ENCODE measurements at regions not wholly inside any gene's neighbourhood (a gene's known extent, or its start where the extent isn't known, plus 50 kb on each side); places are given as distances from the start of the nearest gene placed in this dataset.
A peak's percentile ranks its signal among the peaks of the same experiment; 100 is the strongest.

DNA sequence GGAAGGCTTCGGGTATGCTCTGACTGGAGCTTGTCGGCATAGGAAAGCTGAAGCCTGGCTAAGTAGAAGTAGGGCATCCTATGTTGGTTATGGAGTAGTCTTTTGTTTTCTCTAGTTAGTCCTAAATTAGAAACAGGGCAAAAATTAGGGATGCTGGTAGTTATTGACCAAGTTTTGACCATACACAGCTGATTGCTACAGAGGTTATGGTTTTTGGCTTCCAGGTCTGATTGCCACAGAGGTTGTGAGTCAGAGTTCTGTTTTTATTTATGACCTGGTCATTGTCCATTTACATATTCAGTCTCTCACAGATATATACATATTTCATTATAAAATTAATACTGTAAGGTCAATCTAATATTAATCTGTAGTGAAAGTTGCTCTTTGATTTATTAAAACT lies 219.2 kb downstream of the FSCB start:
- no peak for DNase-seq

DNA sequence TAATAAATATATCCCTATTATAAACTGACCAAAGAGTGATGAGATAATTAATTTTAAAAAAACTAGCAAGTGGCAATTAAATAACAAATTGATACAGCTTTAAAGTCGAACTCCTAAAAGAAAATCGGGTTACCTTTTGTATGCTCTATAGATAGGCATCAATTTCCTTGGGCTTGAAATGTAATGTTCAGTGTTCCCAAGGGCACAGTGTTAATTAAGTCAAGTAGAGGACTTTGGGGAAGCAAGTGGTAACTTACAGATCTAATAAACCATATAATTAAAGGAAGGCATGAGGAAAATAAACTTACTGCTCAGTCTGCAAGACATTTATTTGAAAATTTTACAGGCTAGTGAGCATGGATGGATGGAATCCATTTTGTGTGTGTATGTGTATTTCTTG lies 220.9 kb downstream of the FSCB start:
- DNase-seq = no peak

DNA sequence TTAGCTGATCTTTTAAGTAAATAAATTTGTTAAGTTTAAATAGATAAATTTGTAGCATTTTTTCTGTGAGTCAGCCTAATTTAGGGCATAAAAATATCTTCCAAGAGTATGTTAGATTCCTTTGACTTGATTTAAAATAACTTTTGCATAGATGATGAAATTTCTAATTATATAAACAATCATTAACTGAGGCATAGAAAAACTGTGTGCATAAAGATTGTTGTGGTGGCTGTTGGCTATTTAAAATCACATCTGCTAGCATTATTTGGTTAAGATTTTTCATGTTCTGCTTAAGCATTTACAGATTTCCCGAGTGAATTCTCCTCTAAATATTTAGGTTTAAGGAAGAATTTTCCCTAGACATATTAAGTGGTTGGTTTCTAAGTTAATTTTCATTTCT lies 223.2 kb downstream of the FSCB start:
- DNase-seq = no peak

DNA sequence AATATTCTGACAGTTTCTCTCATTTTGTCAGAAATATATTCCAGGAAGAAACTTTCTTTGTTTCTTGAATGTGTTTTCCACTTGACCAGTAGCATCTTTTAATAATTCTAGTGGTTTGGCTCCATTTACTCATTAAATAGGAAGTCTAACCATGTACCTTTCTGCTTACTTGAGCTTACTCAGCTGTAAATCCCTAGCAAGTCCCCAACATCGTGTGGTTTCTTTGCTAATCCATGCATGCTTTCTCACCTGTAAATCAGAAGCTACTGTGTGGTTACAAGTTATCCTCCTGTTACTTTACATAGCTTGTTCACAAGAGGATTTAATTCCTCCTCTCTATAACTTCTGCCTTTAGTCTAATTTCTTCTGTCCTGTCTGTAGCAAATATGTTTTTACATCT lies 227.7 kb downstream of the FSCB start:
- no peak for DNase-seq

DNA sequence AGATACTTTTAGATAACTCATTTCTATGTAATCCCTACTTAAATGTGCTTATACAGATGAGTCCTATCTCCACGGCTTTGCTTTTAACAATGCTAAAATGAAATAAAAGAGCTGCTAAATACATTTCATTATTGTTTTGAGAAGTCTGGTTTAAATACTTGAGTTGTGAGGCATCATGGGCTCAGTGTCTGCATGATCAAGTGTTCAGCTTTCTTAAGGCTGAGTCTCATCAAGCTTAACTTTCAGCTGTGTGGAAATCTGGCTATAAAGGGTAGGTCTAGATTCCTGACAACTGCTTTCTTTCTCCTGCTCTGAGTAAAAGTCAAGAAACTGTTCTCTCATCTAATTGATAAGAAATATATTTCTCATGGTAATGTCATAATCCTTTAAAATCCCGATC lies 235.4 kb downstream of the FSCB start:
- no peak for DNase-seq

DNA sequence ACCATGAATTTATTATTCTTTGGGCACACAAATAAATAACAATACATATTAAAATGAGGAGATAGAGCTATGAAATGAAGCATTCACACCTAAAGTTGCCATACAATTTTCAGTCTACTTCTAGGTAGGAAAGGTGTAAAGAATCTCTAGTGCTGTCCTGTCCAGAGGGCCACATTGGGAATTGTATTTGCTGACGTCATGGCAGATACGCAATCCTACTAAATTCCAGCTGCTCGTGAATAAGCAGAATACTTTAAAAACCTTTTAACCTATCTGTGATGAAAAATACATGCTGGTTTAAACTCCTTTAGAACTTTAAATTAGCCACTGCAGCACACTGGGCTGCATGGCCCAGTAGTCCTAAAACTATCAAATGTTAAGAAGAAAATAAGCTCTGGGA lies 236.1 kb downstream of the FSCB start:
- DNase-seq = no peak

DNA sequence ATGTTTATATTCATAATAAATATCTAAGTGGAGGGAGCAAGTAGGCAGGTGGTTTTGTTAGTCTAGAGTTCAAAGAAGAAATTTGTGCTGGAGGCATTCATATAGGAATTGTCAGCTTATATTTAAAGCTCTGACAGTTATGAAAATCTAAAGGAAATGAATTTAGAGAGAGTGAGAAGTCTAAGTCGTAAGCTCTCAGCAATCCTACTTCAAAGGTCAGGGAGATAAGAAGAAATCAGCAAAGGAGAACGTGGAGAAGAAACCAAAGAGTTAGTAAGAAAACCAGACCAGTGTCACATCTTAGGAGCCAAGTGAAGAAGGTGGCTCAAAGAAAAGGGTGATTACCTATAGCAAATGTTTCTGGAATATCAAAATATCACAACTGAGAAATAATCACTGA lies 241.8 kb downstream of the FSCB start:
- no peak for DNase-seq

DNA sequence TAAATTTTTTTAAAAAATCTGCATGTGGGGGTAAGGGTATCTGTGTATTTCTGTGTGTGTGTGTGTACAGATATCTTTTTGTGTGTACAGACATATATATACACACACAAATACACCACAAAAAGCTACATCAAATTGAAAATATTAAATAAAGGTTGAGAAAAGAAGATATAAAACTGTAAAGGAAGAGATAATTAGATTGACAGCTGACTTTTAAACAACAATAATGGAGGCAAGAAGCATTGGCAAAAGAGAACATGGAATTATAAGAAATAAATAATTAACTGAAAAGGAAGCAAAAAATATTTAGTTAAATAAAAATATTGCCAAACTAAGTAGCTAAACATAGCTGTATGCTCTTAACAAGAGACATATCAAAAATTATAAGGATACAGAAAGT lies 291.4 kb downstream of the FSCB start:
- DNase-seq = no peak

DNA sequence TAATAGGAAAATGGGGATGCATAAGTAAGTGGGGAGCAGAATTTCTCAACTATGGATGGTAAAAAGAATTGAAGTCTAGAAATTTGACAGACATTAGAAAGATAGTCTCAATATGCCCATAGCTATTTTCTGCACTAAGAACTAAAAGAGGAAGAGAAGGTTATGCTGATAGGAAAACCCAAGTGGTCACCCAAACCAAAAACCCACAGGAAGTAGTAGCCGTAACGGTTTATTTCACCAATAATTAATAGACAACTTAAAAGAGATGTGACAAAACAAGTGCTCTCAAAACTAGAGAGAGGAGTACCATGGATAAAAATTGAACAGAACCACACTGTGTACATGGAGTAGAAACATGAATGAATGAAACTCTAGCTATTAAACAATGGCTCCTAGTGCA lies 295.4 kb downstream of the FSCB start:
- DNase-seq = no peak

DNA sequence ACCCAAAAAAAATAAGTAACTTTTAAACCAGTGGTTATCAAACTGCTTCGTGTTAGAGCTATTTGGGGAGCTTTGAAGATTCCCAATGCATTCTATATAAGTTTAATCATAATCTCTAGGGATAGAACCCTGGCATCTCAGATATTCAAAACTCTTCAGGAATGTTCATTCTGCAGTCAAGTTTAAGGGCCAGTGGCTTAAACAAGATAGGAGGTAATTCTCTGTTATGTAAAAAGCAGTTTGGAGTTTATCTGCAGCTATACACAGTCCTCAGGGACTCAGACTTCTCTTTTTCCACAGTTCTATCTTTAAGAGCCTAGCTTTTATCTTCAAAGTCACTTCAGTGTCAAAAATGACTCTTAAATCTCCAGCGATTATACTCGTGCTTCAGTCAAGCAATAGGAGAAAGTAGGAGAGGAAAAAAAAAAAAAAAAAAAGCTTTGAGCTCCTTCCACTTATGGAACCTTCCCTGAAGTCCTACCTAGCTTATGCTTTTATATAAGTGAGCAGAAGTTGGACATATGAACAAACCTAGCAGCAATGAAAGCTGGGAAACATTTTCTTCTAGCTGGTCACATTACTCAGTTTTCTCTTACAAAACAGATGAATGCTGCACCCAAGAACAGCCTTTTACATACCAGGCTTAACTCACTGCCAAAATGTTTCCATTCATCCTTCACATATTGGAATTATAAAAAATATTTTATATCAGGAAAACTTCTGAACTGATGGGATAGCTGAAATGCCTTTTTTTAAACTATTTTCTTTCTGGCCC lies 302.8 kb downstream of the FSCB start:
- no peak for DNase-seq

DNA sequence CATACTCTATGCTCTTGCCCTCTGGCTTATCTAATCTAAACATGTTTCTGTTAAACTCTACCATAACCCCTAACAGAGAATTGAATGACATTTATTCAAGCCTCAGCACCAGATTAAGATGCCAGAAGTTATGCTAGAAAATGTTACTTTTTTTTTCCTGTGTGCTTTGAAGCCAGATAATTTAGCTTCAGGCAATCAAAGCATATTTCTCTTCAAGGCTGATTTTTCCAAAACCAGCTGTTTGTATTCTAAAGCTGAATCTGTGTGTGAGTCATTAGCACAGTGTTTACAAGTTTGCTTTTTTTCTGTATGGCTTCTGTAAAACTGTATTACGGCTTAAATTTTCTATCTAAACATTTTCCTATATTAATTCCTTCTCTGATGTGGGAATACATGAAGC lies 326.1 kb downstream of the FSCB start:
- no peak for DNase-seq

DNA sequence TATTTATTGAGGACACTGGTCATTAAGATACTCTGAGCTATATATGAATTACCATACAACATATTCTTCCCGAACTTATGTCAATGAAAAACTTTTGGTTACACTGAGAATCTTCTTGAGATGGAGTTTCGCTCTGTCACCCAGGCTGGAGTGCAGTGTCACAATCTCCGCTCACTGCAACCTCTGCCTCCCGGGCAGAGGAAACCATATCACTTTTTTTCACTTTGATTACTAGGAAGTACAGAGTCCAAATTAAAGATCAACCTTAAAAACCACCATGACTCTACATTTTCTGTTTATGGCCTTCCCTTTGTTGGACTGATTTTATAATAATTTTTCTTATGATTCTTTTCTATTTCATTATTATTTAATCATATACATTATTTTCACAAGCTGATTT lies 336.5 kb downstream of the FSCB start:
- no peak for DNase-seq

DNA sequence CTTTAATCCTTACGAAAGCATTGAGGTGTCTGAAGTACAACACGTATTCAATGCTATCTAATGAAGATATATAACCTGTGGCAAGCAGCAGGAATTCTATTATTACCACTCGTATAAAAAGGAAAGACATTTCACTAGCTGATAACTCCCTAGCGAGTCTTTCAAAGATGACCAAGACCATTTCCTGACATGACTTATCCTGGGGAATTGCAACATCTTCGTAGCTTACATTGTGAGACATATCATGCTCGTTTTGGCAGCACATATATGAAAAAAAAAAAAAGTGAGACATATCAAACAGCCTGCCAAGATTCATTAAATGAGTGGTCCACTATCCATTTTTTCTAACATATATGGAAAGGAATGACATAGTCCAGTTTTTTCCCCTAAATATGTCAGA lies 337.0 kb downstream of the FSCB start:
- DNase-seq = no peak

DNA sequence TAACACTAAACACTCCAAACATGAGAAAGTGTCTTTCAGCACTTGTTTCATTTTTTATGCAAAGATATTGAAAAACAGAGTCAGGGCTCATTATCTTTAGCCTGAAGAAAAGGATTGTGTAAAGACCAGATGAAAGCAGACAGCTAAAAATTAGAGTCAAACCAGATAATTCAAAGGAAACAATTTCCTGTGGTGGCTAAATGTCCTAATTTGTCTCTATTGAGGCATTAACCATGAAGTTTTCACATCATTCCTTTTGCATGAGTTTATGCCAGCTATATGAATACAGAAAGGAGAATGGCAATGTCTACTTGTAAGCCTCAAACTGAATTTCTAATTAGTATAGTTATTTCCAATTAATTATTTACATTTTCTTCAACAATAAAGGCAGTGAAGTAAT lies 338.5 kb downstream of the FSCB start:
- DNase-seq = no peak

DNA sequence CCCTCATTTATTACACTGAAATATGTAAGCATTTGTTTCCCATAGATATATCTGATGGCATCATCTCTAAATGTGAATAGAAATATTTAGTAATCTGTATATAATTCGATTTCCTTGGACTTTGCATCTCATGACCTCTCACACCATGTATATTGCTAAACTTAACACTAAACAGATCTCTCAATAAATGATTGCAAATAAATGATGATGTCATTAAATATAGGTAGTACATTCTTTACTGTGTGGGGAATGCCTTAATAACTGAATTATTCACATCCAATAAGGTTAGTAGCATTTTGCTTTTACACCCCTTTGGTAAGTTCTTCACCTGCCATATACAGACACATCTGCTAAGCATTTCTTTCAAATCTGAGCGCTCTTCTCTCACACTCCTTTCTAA lies 340.5 kb downstream of the FSCB start:
- DNase-seq = no peak

DNA sequence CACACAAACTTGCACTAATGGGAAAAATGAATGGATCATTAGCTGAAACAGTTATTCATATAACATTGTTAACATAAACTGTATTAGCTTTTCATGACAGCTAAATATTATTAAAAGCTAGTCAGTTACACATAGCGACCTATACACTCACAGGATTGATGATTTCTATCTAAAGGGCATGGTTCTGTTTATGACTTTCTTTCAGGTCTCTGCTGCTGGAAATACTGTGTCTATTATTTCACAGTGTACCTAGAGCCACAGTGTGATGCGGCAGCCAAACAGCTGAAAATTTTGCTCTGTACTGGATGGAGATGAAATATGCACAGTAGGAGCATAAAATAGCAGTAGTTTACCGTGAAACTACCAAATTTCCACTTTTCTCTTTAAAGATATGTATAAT lies 341.1 kb downstream of the FSCB start:
- no peak for DNase-seq

DNA sequence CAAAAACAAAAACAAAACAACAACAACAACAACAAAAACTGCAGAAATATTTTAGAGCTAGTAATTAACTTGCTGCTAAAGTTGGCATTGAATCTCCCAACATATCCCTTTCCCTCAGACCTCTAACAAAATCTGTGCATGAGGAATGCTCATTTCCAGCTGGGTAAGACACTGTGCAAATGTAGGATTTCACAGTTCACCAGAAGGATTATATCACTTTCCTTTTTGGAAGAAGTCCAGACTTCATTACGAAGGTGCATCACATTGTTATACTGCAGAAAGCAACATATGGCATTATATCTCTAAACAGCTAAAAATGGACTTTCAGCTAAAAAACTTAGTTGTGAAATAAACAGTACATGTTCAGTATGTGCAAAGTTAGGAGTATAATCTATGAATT lies 341.8 kb downstream of the FSCB start:
- no peak for DNase-seq

DNA sequence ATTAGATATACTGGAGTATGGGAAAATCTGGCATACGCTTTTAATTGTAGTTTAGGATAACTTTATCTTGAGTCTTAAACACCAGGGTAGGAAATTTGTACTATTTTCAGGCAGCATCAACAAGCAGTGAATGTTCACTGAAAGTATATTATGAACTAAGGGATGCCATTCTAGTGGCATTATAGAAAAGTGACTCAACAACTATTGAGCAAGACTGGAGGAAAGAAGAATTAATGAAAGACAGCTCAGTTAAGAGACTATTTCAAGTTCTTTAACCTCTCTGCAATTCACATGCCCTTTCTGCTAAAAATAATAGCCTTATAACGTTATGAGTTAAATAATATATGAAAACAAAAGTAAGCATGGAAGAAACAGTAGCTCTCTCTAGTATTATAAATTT lies 343.1 kb downstream of the FSCB start:
- DNase-seq = no peak

DNA sequence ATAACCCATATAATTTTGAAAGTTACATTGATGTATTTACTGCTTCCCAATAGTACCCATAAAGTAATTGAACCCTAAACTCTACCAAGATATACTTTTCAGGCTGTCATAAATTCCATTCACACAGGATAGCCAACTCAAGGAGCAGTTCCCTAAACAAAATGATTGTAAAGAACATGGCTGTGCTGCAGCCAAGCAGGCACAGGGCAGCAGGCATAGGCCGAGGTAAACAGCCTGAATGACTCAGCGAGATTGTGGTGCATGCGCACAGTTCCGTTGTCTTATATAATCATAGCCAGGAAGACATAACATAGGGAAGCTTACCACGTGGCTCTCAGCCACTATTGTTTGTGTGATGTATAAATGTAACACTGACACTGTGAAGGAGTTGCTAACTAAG lies 344.9 kb downstream of the FSCB start:
- DNase-seq = no peak

DNA sequence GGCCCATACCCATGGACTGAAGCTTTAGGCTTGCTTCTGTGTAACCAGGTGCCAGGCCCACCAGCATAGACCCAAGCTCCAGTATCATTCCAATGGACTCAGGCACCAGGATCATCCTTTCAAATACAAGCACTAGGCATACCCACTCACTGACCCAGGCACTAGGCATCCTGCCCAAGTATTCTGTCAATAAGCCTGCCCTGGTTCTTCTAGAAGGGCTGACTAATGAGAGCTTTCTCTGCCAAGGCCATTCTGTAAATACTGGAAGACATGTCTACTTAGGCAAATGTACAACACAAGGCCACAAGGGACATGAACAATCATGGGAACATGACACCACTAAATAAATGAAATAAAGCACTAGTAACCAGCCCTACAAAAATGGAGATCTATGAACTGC lies 352.2 kb downstream of the FSCB start:
- DNase-seq = no peak

DNA sequence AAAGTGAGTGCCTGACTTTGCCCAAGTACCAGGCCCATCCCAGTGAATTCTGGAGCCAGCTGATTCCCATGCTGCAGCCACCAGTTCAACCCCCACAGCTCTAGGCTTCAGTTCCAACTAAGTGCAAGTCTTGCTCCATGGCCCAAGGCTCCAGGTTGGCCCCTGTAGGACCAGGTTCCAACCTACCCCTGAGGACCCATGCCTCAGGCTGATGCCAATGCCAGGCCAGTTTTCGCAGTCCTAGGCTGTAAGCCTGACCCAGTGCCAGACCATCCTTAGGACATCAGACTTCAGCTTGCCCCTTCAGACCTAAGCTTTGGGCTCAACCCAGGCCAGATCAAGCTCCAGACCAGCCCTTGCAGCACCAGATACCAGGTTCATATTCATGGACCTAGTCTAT lies 352.6 kb downstream of the FSCB start:
- DNase-seq = no peak

DNA sequence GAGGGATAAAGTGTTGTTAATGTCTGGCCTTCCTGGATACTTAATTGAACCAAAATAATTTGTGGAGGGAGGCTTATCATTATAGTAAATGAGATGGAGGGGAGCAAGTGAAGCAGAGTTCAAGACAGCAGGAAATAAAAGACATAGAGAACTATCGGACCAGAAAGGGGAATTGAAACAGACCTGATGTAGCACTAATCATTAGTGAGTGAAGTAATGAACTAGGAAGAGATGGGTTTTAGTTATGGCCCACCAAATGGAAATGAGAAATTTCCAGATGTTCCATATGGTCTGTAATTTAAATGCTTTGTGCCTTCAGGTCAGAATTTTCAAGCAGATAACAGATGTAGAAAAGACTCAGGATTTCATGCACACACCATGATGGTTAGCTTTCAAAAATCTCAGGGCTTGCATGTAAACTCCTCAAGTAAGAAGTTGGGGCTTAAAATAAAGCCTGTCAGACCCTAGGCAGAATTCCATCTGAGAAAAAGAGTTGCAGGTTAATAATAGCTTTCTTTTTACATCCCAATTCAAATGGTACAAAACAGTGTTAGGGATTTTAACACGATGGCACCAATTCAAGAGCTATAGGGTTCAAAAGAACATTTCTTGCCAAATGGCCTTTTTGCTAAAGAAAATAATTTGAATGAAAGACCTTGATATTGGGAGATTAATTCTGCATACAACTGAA lies 355.8 kb downstream of the FSCB start:
- DNase-seq = no peak

DNA sequence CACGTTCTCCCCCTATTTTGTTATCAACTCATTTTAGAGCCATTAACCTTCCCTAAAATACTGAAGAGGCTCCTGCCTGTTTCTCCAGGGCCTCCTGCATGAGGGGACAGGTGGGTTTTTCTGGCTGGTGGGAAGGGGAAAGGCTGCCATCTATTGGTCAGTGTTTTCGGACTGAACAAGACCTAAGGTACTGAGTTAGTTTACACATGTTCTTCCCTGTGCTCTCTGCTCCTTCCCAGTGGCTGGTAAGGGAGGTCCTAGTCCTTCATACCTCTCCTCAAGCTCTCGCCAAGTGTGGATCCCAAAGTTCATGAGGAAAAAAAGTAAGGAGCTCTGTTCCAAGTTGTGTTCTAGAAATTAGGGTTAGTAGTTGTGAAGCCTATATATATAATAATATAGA lies 357.5 kb downstream of the FSCB start:
- DNase-seq = peak in 1 of 2 experiments; percentile 4

DNA sequence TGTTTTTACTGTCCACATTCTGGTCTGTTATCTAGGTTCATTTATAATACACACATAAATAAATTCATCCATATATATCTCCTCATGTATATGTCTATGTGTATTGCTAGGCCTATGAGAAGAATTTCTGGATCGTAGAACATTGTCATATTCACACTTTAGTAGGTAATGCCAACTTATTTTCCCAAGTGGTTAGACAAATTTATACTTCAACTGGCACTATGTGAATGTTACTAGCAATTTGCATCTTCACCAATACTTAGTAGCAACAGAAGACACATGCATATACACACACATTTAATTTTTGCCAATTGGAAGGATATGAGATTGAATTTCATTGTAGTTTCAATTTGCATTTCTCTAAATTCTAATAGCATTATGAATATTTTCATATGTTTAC lies 365.1 kb downstream of the FSCB start:
- no peak for DNase-seq

DNA sequence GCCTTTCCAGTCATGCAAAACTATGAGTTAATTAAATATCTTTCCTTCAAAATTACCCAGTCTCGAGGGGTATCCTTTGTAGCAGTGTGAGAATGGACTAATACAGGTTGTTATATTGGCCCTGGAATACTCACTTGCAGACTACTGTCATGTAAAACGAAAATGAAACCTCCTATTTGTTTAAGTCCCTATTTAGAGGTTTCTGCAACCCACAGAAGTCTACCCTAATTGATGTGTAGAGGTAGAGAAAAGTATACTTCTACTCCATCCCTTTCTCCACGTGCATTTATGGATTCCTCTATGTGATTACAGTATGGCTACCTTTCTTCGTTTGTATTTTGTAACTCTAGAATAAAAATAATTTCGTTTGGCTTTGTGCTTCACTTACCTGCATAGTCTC lies 371.1 kb downstream of the FSCB start:
- no peak for DNase-seq
